GM18951 (cell line): ENCODE measurements at regions not wholly inside any gene's neighbourhood (a gene's known extent, or its start where the extent isn't known, plus 50 kb on each side); places are given as distances from the start of the nearest gene placed in this dataset.
"Not testable (repeated sequence)": the region's sequence is repeated elsewhere in the genome, so short reads cannot be mapped to it uniquely, and the experiment has no call there.

ENCODE experiments used
- POLR2A ChIP-seq: IDR thresholded peaks from 4 replicates; pipeline ENCODE4 v1.6.1; 2011; ENCODE audit warnings: mild to moderate bottlenecking; ENCODE audit not compliant: insufficient read length, insufficient read depth; ENCODE audit errors: extremely low read depth
- in situ Hi-C: fragments of 300-500 bp; cut with MboI; formaldehyde crosslinking; loops from one replicate; pipeline ENCODE4 v1.12.0; 2022; ENCODE audit warnings: low sequenced_read_pairs, mixed read lengths, inconsistent platforms; ENCODE audit not compliant: unreplicated experiment

GRCh38 chr12:68984796-68985573 is 52.0 kb upstream of the CPM start:
- TF ChIP-seq POLR2A, result no peak
- in situ Hi-C loops, result no loop called here

- in situ Hi-C loops, result not testable (repeated sequence)
These were observed 64.6 kb upstream of the CPM start for GRCh38 chr12:68997526-68997925.

- in situ Hi-C loops, result no loop called here
- no peak for TF ChIP-seq POLR2A
These were observed 65.1 kb upstream of the CPM start for GRCh38 chr12:68998041-68998440.

GRCh38 chr12:69000074-69000473 is 67.1 kb upstream of the CPM start:
- in situ Hi-C loops, result no loop called here
- no peak for TF ChIP-seq POLR2A

DNA sequence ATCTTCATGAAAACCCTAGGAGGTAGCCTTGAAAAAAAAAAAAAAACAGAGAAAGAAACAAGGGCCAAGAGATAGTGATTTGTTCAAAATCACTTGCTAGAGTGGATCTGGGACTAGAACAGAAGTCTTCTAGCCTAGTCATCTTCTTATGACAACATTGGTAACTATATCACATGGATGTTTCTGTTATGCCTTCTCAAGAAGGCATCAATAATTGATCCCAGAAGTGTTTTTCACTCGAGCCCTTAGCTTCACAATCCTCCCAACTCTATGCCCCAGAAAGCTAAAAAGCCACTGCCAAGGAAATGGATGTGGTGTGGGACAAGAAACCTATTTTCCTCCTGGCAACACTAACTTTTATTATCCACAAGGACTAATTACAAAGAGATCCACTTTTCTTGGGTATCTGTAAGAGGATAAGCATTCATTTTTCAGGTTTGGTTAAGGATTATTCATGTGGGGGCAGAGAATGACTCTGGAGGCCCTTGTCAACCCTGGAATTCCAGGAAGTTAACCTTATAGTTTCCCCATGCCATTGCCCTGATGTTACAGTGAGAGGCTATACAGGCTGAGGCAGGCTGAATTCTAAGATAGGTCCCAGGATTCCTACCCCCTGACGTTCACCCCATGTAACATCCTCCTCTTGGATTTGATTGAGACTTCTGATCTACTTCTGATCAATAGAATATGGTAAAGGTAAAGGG is 67.7 kb upstream of the CPM start:
- TF ChIP-seq POLR2A, result no peak
- in situ Hi-C loops, result no loop called here

GRCh38 chr12:69001251-69001650 is 68.3 kb upstream of the CPM start:
- in situ Hi-C loops, result no loop called here
- TF ChIP-seq POLR2A, result no peak

DNA sequence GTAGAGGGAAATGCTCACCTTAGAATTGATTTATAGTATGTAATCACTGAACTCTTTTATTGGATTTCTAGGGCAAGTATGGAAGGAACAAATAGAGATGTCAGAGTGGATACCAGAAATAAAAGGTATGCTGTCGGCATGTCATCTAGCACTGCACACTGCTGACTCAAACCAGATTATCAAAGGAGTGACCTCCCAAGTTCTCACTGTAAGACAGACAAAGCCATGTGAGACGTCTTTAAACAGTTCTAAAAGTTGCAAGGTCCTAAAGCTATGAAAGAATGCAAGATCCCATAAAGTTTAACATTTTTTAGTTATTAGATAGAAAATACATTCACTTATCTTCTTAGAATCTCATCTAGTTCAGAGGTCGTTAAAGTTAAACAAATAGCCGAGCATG is 70.0 kb upstream of the CPM start:
- in situ Hi-C loops, result no loop called here
- no peak for TF ChIP-seq POLR2A

GRCh38 chr12:69003991-69004390 is 71.0 kb upstream of the CPM start:
- no peak for TF ChIP-seq POLR2A
- in situ Hi-C loops, result no loop called here

- TF ChIP-seq POLR2A, result no peak
- in situ Hi-C loops, result no loop called here
These were observed 74.3 kb upstream of the CPM start for GRCh38 chr12:69007101-69007854.

- TF ChIP-seq POLR2A, result no peak
- in situ Hi-C loops, result no loop called here
These were observed 74.9 kb upstream of the CPM start for GRCh38 chr12:69007855-69008351.

GRCh38 chr12:69008520-69008919 is 75.5 kb upstream of the CPM start:
- in situ Hi-C loops, result no loop called here
- TF ChIP-seq POLR2A, result no peak

GRCh38 chr12:69014047-69014446 is 81.1 kb upstream of the CPM start:
- no peak for TF ChIP-seq POLR2A
- in situ Hi-C loops, result no loop called here

GRCh38 chr12:69015017-69015416 is 82.0 kb upstream of the CPM start:
- TF ChIP-seq POLR2A, result no peak

More at GRCh38 chr12:69015017-69015416, 82.0 kb upstream of the CPM start:
- in situ Hi-C loops, result no loop called here
